Upper lobe of left lung (tissue), 4 donors: ENCODE measurements at regions not wholly inside any gene's neighbourhood (a gene's known extent, or its start where the extent isn't known, plus 50 kb on each side); places are given as distances from the start of the nearest gene placed in this dataset.

Experiments used
- POLR2A ChIP-seq, 4 donors: fragments of 450-650 bp; IDR thresholded peaks; one replicate each; pipeline ENCODE4 v1.5.1; 2016 to 2017; ENCODE audit warnings: antibody characterized with exemption in 4 of 4, mild to moderate bottlenecking in 2 of 4
- POLR2AphosphoS5 ChIP-seq, 2 donors: sonication (generic); formaldehyde crosslinking; IDR thresholded peaks; one replicate each; pipeline ENCODE4 v1.5.1; 2017; ENCODE audit warnings: antibody characterized with exemption in 2 of 2
- TF ChIP-seq, protein P1 (sequence below), 6 experiments: fragments of 450-650 bp in 4 of 6; fragments of 200-600 bp in 2 of 6; sonication (generic) in 2 of 6; IDR thresholded peaks; one replicate each; pipeline ENCODE4 v1.5.1; 2016 to 2019; ENCODE audit warnings: antibody characterized with exemption in 6 of 6

DNA sequence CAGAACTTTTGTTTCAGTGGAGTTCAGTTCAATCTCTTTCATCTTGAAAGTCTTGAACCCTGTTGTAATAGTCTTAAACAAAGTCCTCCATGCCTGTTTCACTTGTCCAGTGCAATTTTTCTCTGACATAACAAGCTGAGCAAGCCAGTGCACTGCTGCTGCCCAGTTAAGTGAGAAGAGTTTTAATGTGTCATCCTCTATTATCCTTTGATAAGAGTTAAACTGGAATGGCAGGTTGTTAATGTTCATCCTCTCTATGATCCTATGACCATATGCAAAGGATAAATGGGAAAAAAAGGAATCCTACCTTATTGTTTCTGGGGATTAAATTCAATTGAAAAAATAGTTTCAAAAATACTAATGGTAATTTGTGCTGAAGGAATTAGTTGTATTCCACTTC is 197.5 kb downstream of the FRK start:
- TF ChIP-seq POLR2A (IDR thresholded peaks at IDR 0.05) (no peak), POLR2AphosphoS5 (IDR thresholded peaks at IDR 0.05) (no peak)
- TF ChIP-seq, protein P1, sequence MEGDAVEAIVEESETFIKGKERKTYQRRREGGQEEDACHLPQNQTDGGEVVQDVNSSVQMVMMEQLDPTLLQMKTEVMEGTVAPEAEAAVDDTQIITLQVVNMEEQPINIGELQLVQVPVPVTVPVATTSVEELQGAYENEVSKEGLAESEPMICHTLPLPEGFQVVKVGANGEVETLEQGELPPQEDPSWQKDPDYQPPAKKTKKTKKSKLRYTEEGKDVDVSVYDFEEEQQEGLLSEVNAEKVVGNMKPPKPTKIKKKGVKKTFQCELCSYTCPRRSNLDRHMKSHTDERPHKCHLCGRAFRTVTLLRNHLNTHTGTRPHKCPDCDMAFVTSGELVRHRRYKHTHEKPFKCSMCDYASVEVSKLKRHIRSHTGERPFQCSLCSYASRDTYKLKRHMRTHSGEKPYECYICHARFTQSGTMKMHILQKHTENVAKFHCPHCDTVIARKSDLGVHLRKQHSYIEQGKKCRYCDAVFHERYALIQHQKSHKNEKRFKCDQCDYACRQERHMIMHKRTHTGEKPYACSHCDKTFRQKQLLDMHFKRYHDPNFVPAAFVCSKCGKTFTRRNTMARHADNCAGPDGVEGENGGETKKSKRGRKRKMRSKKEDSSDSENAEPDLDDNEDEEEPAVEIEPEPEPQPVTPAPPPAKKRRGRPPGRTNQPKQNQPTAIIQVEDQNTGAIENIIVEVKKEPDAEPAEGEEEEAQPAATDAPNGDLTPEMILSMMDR (IDR thresholded peaks at IDR 0.05) = no peak
